Left colon (tissue), 2 donors: ENCODE measurements at regions not wholly inside any gene's neighbourhood (a gene's known extent, or its start where the extent isn't known, plus 50 kb on each side); places are given as distances from the start of the nearest gene placed in this dataset.

Experiments used
- ATAC-seq: fragments of 200-7000 bp; cut with Tn5 transposase; one replicate; pipeline ENCODE4 v1.9.1; 2020; ENCODE audit warnings: mild to moderate bottlenecking, moderate library complexity
- DNase-seq, 2 donors: peaks; one replicate each; pipeline ENCODE4 v3.0.0-alpha.2; 2020
- intact Hi-C, 2 donors: fragments of 100-400 bp; cut with DNase I in 1 of 2; cut with micrococcal nuclease in 1 of 2; formaldehyde crosslinking; loops; one replicate each; pipeline versions ENCODE4 v1.11.2 to v1.14.0; 2022; cut with DNase I, micrococcal nuclease
- donor health status: DM: no; HTN: no; CAD: no.
- donor health status: DM: yes; HTN: yes; CAD: no.

DNA sequence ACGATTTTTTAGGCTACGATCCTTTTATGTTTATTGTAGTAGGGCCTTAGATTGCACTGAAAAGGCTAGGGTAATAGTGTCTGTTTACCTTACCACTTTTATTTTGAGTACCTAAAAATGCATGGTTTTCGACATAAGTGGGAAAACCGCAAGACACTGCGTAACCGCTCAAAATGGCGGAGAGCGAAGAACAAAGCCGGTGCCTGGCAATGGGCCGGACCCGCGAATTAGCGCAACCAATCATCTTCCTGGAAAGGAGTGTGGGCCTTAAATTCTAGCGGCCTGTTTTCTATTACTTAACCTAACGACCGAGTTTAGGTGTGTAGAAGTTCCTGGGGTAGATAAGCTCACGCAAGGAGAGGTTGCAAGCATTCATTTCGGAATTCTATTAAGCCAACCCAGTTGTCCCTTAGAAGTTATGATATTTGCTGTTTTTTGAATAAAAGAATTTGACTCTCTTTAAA lies 118.0 kb downstream of the HFE start:
- ATAC-seq (peak; percentile 68), DNase-seq (peak; percentile 84)
- intact Hi-C loops: loop anchor here in 1 of 2 donors (10.0 kb wide), 1 partner anchor 180 kb away; a partner anchor contains a TSS

DNA sequence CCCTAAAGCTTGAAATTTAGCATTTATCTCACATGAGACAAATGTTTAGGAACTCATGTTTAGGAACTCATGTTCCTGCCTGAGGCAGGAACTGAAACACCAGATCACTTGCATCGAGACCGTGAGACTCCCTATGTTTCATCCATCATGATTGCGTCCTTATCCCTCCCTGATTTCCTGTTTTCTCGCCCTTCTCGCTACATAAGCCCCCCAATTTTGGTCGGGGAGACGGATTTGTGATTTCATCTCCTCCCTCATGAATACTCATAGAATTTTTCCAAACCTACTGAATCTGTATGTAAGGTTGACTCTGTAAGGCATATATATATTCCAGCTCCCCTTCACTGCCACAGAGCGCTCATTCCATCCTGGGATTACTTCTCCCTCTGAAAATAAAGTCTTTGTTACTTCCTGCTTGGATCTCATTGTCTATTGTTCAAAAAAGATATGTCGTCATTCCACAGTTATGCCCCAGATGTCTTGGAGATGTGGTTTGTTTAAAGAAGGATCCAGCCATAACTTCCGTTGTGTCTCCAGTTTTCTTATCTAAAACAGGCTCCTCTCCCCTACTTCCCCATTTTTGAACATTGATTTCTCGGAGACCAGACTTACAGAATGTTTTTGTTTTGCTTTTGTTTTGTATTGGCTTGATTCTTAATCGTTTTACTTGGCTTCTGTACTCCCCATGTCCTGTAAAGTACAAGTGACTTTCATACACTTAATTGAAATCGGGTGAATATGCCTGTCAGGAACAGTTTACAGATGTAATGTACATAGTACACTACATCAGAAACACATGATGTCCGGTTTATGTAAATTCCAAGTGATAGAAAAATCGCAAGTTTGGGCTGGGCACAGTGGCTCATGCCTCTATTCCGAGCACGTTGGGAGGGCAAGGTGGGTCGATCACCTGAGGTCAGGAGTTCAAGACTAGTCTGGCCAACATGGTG lies 118.7 kb downstream of the HFE start:
- ATAC-seq (peak; percentile 55), DNase-seq (no peak)
- intact Hi-C loops: loop anchor here in 1 of 2 donors (10.0 kb wide), 1 partner anchor 181 kb away; a partner anchor contains a TSS

DNA sequence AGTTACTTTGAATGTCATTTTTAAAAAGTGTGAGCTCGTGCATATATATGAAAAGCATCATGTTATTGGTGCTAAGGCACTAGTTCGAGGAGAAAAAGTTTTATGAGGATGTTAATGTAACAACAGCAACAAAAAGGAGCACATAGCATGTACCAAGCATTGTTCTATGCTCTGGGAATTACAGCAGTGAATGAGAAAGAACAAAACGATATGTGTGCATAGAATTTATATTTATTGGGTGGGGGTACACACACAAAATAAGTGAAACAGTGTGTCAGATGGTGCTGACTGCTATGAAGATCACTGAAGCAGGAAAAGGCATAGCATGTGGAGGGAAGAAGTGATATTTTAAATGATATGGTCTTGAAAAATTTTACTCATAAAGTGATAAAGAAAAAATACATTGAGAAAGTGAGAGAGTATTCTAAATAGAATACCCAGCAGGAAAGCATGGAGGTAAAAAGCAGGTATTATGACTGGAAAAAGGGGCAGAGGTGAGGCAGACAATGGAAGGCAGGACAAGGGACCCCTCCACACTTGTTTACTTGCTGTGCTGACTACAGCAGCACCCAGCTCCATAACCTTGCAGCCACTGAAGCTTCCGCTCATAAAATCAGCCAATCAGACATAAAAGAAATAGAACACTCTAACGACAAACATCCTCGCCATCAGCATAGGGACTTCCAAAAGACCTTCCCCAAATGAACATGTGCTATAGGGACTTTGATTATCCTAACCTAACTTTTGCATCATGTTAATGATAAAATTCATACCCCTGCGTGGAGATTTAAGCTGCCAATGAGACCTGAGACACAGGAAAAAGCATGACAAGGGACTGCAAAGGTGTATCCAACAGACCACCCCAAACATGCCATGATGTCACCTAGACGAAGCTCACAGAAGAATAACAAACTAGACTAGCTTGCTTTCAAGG lies 119.9 kb downstream of the HFE start:
- ATAC-seq (no peak), DNase-seq (no peak)
- intact Hi-C loops: loop anchor here in 1 of 2 donors (10.0 kb wide), 1 partner anchor 182 kb away; a partner anchor contains a TSS

DNA sequence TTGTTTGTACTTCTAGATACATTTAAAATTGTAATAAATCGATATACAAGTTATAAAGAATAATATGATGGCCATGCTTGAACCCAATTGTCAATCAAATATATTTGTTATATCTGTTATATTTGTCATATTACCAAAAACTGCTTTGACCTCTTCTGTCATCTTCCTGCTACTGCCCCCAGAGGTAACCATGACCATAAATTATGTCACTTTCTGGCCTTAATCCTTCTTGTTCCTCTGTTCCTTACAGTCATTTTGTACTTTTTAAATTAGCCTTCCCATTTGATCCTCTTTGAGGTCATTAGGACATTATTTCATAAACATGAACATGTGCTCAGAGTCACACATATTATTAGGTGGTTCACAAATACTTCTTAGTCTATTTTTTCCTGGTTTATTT lies 124.7 kb downstream of the HFE start:
- no peak for DNase-seq
- ATAC-seq: no peak
- intact Hi-C loops: no loop called here

DNA sequence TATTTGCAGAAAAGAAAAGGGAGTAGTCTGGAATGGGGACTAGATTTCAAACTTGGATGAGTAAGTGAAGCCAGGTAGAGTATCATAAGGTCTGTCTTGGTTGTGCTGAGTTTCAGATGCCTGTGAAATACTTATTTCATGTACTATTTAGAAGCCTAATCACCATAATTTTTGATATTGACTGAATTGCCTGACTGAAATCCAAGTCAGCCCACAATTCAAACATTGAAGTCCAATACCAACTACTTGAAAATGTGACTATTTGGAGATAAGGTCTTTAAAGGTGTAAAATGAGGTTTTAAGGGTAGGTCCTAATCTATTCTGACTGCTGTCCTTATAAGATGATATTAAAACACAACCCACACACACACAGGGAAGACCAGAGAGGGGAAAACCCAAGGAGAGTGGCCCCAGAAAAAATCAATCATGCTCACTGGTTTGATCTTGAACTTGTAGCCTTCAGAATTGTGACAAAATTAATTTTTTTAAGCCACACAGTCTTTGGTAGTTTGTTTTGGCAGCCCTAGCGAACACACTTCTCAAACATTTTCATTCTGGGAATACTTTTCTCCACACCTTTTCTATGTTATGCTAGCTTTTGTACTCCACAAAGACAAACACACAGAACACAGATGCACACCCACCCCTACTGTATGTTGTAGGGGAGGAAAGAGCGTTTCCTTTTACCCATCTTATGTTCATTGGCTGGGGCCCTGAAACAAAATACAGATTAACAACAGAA lies 126.3 kb downstream of the HFE start:
- intact Hi-C loops: no loop called here
- ATAC-seq: no peak
- DNase-seq: no peak

DNA sequence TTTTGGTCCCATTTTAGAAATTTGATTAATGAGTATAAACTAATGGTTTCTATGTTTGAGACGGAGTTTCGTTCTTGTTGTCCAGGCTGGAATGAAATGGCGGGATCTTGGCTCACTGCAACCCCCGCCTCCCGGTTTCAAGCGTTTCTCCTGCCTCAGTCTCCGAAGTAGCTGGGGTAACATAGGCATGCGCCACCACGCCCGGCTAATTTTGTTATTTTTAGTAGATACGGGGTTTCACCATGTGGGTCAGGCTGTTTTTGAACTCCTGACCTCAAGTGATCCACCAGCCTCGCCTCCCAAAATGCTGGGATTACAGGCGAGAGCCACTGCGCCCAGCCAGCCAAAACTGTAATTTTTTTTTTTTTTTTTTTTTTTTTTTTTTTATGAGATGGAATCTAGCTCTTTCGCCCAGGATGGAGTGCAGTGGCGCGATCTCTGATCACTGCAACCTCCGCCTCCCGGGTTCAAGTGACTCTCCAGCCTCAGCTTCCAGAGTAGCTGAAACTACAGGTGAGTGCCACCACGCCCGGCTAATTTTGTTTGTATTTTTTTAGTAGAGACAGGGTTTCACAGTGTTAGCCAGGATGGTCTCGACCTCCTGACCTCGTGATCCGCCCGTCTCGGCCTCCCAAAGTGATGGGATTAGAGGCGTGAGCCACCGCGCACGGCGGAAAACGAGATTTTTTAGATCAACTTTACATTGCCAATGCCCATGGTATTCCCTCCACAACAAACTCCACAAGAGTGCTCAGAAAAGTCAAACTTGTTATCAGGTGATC lies 127.8 kb downstream of the HFE start:
- intact Hi-C loops: no loop called here
- DNase-seq (no peak), ATAC-seq (peak; percentile 1)

DNA sequence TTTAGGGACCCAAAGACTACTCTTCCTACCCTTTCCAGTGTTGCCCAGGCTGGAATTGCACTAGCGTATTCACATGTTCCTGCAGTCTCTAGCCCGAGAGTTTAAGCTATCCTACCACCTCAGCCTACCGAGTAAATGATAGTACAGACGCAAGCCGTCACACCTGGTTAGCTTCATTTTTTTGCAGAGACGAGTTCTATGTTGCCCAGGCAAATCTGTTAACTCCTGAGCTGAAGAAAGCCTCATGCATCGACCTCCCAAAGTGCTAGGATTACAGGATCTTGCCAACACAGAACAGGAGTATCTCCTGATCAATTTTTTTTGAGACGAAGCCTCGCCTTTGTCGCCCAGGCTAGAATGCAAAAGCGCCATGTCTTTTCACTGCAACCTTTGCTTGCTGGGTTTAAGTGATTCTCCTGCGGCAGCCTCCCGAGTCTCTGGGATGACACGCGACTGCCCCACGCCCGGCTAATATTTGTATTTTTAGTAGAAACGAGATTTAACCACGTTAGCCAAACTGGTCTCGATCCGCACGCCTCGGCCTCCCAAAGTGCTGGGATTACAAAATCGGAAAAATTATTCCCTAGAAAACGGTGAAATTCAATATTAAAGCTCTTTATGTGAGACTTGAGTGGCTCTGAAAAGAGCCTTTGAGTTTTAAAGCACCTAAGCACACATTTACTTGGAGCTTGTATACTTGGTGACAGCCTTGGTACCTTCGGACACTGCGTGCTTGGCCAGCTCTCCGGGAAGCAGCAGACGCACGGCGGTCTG lies 128.5 kb downstream of the HFE start:
- intact Hi-C loops: no loop called here

DNA sequence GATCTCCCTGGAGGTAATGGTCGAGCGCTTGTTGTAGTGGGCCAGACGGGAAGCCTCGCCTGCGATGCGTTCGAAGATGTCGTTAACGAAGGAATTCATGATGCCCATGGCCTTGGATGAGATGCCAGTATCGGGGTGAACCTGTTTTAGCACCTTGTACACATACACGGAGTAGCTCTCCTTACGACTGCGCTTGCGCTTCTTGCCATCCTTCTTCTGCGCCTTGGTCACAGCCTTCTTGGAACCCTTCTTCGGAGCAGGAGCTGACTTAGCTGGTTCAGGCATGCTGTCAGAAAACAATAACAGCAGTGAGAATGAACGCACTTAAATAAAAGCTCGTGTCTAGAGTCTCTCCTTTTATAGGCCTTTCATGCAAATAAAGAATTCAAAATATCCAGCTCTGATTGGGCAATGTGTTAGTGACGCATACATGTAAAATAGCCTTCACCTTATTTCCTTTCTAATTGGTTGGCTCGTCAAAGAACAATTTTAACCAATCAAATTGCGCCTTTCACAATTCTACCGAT lies 129.2 kb downstream of the HFE start:
- ATAC-seq (peak; percentile 72), DNase-seq (peak; percentile 72 to 84)
- intact Hi-C loops: no loop called here

More for the DNA sequence above, 128.5 kb downstream of the HFE start:
- no peak for DNase-seq
- ATAC-seq: peak; percentile 44

DNA sequence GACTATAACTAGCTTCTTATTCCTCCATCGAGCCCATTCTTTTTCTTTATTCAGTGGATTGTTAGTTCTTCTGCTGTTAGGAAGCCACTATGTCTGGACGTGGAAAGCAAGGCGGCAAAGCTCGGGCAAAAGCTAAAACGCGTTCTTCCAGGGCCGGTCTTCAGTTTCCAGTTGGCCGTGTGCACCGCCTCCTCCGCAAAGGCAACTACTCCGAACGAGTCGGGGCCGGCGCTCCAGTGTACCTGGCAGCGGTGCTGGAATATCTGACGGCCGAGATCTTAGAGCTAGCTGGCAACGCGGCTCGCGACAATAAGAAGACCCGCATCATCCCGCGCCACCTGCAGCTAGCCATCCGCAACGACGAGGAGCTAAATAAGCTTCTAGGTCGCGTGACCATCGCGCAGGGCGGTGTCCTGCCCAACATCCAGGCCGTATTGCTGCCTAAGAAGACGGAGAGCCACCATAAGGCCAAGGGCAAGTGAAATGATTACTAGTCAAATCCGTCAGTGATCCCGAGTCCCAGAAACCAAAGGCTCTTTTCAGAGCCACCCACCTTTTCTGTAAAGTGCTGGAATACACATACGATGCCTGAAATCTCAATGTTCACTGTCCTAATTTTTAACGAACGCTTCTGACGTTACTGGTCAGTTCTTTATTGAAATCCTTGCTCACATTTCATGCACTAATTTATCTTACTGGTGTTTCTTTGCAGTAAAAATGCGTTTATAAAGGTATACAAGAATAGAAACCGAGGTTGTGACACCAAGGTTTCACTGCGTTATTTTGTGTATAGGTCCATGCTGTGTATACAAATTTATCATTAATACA lies 129.9 kb downstream of the HFE start:
- peak; percentile 89 to 91 for DNase-seq
- peak; percentile 65 for ATAC-seq
- intact Hi-C loops: no loop called here

DNA sequence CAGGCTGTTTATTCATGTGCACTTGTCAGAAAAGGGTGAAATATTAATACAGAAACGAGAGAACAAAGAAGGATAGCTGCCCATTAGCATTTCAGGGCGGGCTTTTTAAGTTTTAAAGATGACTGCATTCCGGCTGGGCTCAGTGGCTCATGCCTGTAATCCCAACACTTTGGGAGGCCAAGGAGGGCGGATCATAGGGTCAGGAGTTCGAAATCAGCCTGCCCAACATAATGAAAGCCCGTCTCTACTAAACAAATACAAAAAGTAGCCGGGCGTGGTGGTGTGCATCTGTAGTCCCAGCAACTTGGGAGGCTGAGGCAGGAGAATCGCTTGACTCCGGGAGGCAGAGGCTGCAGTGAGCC lies 130.5 kb downstream of the HFE start:
- no peak for DNase-seq
- peak; percentile 10 for ATAC-seq
- intact Hi-C loops: no loop called here

DNA sequence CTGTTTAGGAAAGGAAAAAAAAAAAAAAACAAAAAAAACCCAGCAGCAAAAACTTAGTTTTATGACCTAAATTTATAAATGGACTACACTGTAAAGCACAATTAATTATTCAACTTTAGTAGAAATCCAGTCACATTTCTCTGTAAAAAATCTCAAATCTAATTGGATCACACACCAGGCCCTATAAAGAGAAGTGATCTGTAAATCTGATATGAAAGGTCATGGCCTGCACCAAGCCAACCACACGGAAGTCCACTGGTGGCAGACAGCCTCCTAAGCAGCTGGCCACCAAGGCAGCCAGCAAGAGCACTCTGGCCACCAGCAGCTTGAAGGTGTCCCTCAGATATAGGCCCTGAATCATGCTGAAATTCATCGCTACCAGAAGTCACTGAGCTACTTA lies 131.6 kb downstream of the HFE start:
- intact Hi-C loops: no loop called here
- no peak for ATAC-seq
- no peak for DNase-seq

DNA sequence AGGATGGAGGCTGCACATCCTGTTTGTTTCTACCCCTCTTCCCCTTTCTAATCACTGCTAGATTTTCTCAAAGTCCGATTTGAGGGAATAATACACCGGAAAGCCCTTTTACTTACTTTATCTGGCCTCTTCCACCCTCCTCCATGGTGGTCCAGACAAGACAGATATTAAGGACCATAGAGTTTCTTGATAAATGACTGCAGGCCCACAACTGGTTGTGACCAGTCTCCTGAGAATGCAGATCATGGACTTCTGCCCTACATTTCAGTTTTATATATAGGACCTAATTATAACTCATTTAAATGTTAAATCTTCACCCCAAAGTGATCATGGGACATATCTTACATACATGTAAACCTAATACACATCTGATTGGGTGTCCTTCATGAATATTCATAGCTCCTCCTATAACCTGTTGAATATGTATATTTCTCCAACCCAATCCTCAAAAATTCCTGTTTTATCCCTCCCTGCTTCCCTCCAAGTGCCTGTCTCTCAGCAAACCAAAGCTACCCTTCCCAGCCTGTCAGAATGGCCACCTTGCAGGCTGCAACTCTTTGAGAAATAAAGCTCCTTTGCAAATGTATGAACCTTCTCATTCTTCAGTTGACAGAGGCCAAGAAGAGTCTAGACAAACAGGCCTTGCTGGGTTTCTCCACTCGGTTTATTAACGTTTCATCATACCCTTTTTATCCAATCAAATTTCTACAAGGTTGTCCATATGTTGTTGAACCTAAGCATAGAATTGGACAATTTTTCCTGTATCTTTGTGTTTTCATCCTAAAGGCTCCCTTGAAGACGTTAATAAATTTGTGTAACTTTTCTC lies 133.1 kb downstream of the HFE start:
- intact Hi-C loops: no loop called here
- ATAC-seq: no peak

DNA sequence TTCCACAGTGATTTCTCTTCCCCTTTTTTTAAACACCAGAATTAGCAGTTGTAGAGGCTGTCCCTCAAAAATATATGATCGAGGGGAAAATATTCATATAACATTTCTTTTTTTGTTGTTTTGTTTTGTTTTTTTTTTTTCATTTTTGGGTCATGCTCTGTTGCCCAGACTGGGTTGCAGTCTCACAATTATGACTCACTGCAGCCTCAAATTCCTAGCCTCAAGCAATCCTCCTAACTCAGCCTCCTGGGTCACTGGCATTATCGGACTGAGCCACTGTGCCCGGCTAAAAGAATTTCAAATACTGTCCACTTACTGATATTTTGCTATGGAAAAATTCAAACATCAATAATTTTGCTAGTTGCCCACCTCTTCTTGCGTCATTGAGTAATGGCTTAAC lies 134.0 kb downstream of the HFE start:
- no peak for ATAC-seq
- intact Hi-C loops: no loop called here
- DNase-seq: no peak

More for the DNA sequence above, 133.1 kb downstream of the HFE start:
- DNase-seq: no peak

DNA sequence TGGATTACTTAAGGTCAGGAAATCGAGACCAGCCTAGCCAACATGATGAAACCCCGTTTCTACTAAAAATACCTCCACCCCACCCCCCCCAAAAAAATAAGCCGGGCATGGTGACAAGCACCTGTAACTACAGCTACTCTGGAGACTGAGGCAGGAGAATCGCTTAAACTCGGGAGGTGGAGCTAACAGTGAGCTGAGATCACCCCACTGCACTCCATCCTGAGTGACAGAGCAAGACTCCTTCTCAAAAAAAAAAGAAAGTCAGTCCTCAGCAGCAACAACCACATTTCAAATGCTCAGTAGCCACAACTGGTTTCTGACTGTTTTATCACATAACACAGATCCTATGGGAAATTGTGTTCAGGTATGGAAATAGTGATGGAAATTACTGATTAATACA lies 135.3 kb downstream of the HFE start:
- intact Hi-C loops: no loop called here
- no peak for DNase-seq
- no peak for ATAC-seq

DNA sequence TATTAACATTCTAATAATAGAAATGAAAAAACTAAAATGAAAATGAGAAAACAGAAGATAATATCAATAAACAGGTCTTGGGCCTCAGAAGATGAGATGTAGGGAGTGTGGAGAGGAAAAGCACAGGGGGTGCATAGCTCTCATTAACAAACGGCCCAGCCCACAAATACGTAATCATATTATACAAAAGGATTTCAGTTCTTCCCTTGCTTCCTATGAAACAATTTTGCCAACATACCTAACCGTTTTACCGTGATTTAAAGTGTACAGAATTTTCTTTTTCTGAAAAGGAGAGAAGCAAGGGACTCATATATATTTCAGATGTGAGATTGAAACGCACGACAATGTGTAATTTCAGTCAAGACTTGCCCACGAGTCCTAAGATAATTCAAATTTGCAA lies 136.0 kb downstream of the HFE start:
- intact Hi-C loops: no loop called here
- ATAC-seq (peak; percentile 36), DNase-seq (no peak)
